Mesendoderm (in vitro differentiated cells): ENCODE measurements at regions not wholly inside any gene's neighbourhood (a gene's known extent, or its start where the extent isn't known, plus 50 kb on each side); places are given as distances from the start of the nearest gene placed in this dataset. TPM values are rescaled to one million over a fixed set of nuclear protein-coding genes. Genes with fewer than 3 reads are reported as not detected.
"Not testable (repeated sequence)": the region's sequence is repeated elsewhere in the genome, so short reads cannot be mapped to it uniquely, and the experiment has no call there.

ENCODE experiments used
- DNase-seq: peaks from one replicate; pipeline ENCODE4 v3.0.0; 2013
- H2AK5ac ChIP-seq: 2 replicates; pipeline ENCODE4 v1.6.1; 2013; ENCODE audit warnings: low read length, inconsistent platforms
- H2BK120ac ChIP-seq: 2 replicates; pipeline ENCODE4 v1.6.1; 2013; ENCODE audit warnings: low read depth, mild to moderate bottlenecking, low read length, moderate library complexity, mixed read lengths
- H2BK15ac ChIP-seq: replicated peaks from 2 replicates; pipeline ENCODE4 v1.6.1; 2013; ENCODE audit warnings: low read depth, mild to moderate bottlenecking, moderate library complexity
- H2BK5ac ChIP-seq: 2 replicates; pipeline ENCODE4 v1.6.1; 2013; ENCODE audit warnings: low read length, inconsistent platforms
- H3K18ac ChIP-seq: 2 replicates; pipeline ENCODE4 v1.6.1; 2013; ENCODE audit warnings: mild to moderate bottlenecking, low read length, mixed read lengths
- H3K23ac ChIP-seq: one replicate; pipeline ENCODE4 v1.6.1; 2013; ENCODE audit warnings: low read length
- H3K27ac ChIP-seq: 2 replicates; pipeline ENCODE4 v1.5.1; 2013; ENCODE audit warnings: low read depth, mild to moderate bottlenecking, inconsistent platforms, low read length, moderate library complexity
- H3K27me3 ChIP-seq: 2 replicates; pipeline ENCODE4 v1.6.1; 2013; ENCODE audit warnings: low read length, control low read depth, mild to moderate bottlenecking, inconsistent platforms; ENCODE audit not compliant: insufficient read depth, poor library complexity
- H3K36me3 ChIP-seq: 2 replicates; pipeline ENCODE4 v1.6.1; 2013; ENCODE audit warnings: low read length, inconsistent platforms; ENCODE audit not compliant: control insufficient read depth, insufficient read depth
- H3K4ac ChIP-seq: one replicate; pipeline ENCODE4 v1.6.1; 2013; ENCODE audit warnings: low read depth, mild to moderate bottlenecking, low read length, moderate library complexity
- H3K4me1 ChIP-seq: 2 replicates; pipeline ENCODE4 v1.6.1; 2013; ENCODE audit warnings: low read depth, low read length, inconsistent platforms; ENCODE audit not compliant: control insufficient read depth
- H3K4me2 ChIP-seq: 2 replicates; pipeline ENCODE4 v1.6.1; 2013; ENCODE audit warnings: low read length
- H3K4me3 ChIP-seq: 2 replicates; pipeline ENCODE4 v1.5.1; 2013; ENCODE audit warnings: mild to moderate bottlenecking, low read length
- H3K56ac ChIP-seq: one replicate; pipeline ENCODE4 v1.6.1; 2013; ENCODE audit warnings: low read length
- H3K79me1 ChIP-seq: 2 replicates; pipeline ENCODE4 v1.6.1; 2013; ENCODE audit warnings: low read length, inconsistent platforms
- H3K79me2 ChIP-seq: 2 replicates; pipeline ENCODE4 v1.6.1; 2013; ENCODE audit warnings: mild to moderate bottlenecking, low read length; ENCODE audit not compliant: control insufficient read depth, insufficient read depth
- H3K9ac ChIP-seq: 2 replicates; pipeline ENCODE4 v1.6.1; 2013; ENCODE audit warnings: low read length, inconsistent platforms
- H4K5ac ChIP-seq: one replicate; pipeline ENCODE4 v1.6.1; 2013; ENCODE audit warnings: low read length
- H4K8ac ChIP-seq: one replicate; pipeline ENCODE4 v1.6.1; 2013; ENCODE audit warnings: low read depth, mild to moderate bottlenecking, control low read depth, low read length, moderate library complexity
- WGBS: extraction: QIAGEN DNeasy Blood & Tissue Kit; methylation state at CpG from one replicate; pipeline ENCODE4 v1.1.7; 2013; ENCODE audit warnings: low lambda C conversion rate, missing lambda C conversion rate; ENCODE audit not compliant: insufficient coverage; ENCODE audit errors: extremely low coverage; 5-methylcytosine and 5-hydroxymethylcytosine counted together
- small RNA-seq: library from polyadenylated mRNA; stranded (forward); fragments of <200 nt; extraction: miRNeasy Mini kit (QIAGEN cat#:217004); gene quantifications from one replicate; pipeline ENCODE3, GENCODE V24; 2013; ENCODE audit not compliant: insufficient read depth

DNA sequence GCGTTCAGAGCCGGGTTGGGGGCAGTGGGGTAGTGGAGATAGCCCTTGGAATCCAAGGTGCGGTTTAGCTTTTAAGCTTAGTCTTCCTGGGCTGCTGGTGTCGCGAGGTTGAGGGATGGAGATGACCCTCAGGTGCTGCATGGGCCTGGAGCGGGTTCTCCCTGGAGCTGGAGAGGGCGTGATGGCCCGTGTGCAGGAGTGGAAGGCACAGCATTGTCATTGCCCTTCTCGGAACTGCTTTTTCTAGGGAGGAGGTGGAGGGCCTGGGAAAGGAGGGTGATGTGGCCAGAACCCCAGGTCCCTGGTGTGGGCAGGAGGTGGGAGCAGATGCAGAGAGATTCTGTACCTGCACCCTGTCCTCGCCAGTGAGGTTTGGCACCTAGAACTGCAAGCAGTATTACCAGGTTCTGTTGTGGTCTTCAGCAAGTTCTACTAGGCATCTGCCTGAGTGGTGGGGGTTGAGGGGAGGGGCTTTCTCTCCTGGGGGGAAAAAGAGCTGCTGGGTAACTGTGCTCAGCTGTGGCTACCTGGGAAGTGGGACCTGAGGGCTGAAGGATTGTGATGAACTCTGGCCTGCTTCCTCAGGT lies 55.8 kb upstream of the TPTE start:
- not testable (repeated sequence) for H2BK15ac ChIP-seq, H3K79me2 ChIP-seq, H3K4me2 ChIP-seq, H3K27ac ChIP-seq, H3K4me1 ChIP-seq, H2BK5ac ChIP-seq, H2BK120ac ChIP-seq, H3K56ac ChIP-seq, H3K4ac ChIP-seq, H3K9ac ChIP-seq, DNase-seq, H2AK5ac ChIP-seq, H4K5ac ChIP-seq, H4K8ac ChIP-seq, H3K79me1 ChIP-seq, H3K27me3 ChIP-seq, H3K18ac ChIP-seq, H3K36me3 ChIP-seq, H3K23ac ChIP-seq
- H3K4me3 ChIP-seq = peak overlapping the region; percentile 28
- no CpG with 5 or more reads among the region's 10 CpGs for WGBS

DNA sequence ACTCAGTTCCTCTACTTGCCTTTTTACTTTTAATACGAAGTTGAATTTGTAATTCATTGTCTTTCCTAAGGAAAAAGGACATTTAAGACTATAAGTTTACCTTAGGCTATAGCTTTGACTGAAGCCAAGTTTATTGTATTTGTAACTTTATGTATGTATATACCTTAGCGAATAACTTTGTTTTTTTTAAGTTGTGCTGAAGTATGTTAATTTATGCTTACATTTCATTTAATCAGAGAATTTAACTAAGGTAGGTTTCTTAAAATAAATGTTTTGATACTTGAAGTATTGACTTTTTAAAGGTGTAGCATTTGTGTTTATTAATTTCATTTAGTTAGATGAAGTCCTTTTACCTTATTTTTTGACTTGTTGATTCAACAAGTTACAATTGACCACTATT lies 55.2 kb upstream of the TPTE start:
- WGBS = no CpG with 5 or more reads among the region's 2 CpGs

More for the DNA sequence above, 55.2 kb upstream of the TPTE start:
- no peaks in the 10 kb centered on the region for H3K4me1 ChIP-seq
- no peak overlapping the region for H2BK5ac ChIP-seq
- H3K4me3 ChIP-seq = no peak overlapping the region
- no peaks in the 10 kb centered on the region for H3K27me3 ChIP-seq
- H3K18ac ChIP-seq = no peak overlapping the region
- H3K56ac ChIP-seq = no peak overlapping the region
- H3K36me3 ChIP-seq = no peaks in the 10 kb centered on the region
- no peak overlapping the region for H4K8ac ChIP-seq
- H2BK15ac ChIP-seq = no peak overlapping the region
- H2BK120ac ChIP-seq = no peak overlapping the region
- H3K79me2 ChIP-seq = no peaks in the 10 kb centered on the region
- no peak overlapping the region for H3K4me2 ChIP-seq
- no peak overlapping the region for H4K5ac ChIP-seq
- DNase-seq = no peak
- no peak overlapping the region for H3K27ac ChIP-seq
- no peak overlapping the region for H2AK5ac ChIP-seq
- no peak overlapping the region for H3K9ac ChIP-seq
- no peaks in the 10 kb centered on the region for H3K79me1 ChIP-seq
- no peak overlapping the region for H3K4ac ChIP-seq
- no peak overlapping the region for H3K23ac ChIP-seq

Small RNA genes in the stretch of these regions (small RNA-seq; reads per million reads assigned to genes)
- gene AF254983.2 = not detected
